ENCODE measurements at regions not wholly inside any gene's neighbourhood (a gene's known extent, or its start where the extent isn't known, plus 50 kb on each side); places are given as distances from the start of the nearest gene placed in this dataset.

DNA sequence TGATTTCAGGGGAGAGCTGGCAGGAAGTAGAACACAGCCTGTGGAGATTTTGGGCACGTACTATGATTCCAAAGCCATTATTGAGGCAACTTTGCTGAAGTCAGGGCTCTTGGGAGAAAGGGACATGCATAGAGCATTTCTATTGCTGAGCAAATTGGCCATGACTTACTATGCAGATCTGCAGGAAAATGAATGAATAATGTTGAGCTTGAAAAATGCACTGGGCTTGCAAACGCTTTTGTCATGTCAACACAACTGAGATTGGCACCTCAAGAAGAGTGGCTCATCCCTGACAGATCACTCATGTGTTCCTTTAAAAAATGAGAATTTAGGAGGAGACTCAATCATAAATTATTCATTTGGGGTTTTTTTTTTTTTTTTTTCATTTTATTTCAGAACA lies 230.5 kb downstream of the MBD2 start:
- H3K4me3 ChIP-seq: no peak overlapping the region
- H3K27ac ChIP-seq: no peak overlapping the region
- no peaks in the 10 kb centered on the region for H3K4me1 ChIP-seq
- DNase-seq: no peak
- no peaks in the 10 kb centered on the region for H3K36me3 ChIP-seq
- no peaks in the 10 kb centered on the region for H3K9me3 ChIP-seq
- no peaks in the 10 kb centered on the region for H3K27me3 ChIP-seq
- TF ChIP-seq, protein P1, sequence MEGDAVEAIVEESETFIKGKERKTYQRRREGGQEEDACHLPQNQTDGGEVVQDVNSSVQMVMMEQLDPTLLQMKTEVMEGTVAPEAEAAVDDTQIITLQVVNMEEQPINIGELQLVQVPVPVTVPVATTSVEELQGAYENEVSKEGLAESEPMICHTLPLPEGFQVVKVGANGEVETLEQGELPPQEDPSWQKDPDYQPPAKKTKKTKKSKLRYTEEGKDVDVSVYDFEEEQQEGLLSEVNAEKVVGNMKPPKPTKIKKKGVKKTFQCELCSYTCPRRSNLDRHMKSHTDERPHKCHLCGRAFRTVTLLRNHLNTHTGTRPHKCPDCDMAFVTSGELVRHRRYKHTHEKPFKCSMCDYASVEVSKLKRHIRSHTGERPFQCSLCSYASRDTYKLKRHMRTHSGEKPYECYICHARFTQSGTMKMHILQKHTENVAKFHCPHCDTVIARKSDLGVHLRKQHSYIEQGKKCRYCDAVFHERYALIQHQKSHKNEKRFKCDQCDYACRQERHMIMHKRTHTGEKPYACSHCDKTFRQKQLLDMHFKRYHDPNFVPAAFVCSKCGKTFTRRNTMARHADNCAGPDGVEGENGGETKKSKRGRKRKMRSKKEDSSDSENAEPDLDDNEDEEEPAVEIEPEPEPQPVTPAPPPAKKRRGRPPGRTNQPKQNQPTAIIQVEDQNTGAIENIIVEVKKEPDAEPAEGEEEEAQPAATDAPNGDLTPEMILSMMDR (IDR thresholded peaks at IDR 0.05): no peak
- no peak for TF ChIP-seq POLR2A (IDR thresholded peaks at IDR 0.05)

DNA sequence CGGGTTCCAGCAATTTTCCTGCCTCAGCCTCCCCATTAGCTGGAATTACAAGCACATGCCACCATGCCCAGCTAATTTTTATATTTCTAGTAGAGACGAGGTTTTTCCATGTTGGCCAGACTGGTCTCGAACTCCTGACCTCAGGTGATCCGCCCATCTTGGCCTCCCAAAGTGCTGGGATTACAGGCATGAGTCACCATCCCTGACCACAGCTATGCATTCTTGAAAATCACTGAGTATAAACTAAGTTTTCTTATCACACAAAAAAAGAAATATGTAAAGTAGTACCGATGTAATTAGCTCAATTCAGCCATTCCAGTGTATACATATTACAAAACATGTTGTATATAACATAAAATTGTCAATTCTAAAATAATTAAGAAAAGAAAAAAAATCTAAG lies 232.7 kb downstream of the MBD2 start:
- Histone ChIP-seq H3K4me1 (no peaks in the 10 kb centered on the region), H3K27me3 (no peaks in the 10 kb centered on the region), H3K9me3 (no peaks in the 10 kb centered on the region), H3K27ac (no peak overlapping the region), H3K4me3 (no peak overlapping the region), H3K36me3 (no peaks in the 10 kb centered on the region)
- no peak for TF ChIP-seq POLR2A (IDR thresholded peaks at IDR 0.05)
- TF ChIP-seq, protein P1 (IDR thresholded peaks at IDR 0.05): no peak
- no peak for DNase-seq

DNA sequence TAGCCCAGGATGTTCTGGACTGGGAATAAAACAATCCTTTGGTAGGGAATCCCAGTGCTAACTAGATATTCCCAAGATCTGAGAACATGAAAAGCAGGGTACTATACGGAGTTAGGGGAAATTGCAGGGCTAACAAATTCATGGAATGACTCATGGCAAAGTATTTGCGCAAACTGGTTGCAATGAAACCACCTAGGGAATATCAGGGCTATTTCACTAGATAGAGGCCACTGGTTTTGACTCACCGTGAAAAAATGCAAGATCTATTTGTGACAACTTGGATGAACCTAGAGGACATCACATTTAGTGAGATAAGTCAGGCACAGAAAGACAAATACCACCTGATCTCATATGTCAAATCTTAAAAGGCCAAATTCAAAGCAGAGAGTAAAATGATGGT lies 233.3 kb downstream of the MBD2 start:
- H3K4me1 ChIP-seq: no peaks in the 10 kb centered on the region
- no peak for TF ChIP-seq POLR2A (IDR thresholded peaks at IDR 0.05)
- TF ChIP-seq, protein P1 (IDR thresholded peaks at IDR 0.05): no peak
- DNase-seq: no peak
- no peak overlapping the region for H3K27ac ChIP-seq
- H3K27me3 ChIP-seq: no peaks in the 10 kb centered on the region
- H3K36me3 ChIP-seq: no peaks in the 10 kb centered on the region
- no peak overlapping the region for H3K4me3 ChIP-seq
- H3K9me3 ChIP-seq: no peaks in the 10 kb centered on the region

DNA sequence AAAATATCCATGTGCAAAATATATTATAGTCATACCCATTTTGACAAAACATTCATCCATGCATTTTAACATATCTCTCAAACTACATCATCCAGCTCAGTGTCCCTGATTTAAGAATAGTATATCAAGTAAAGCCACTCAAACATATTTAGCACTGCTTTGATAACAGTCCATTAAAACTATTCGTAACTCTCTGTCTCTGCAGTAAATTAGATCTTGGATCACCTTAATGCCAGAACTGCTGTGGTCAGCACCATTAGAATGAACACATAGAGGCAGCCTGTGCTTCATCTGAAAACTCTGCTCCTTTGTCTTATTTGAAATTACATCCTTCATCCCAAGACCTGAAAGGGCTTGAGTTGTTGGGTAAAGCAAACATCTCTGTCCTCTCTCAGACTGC lies 234.0 kb downstream of the MBD2 start:
- DNase-seq: no peak
- no peaks in the 10 kb centered on the region for H3K4me1 ChIP-seq
- TF ChIP-seq, protein P1 (IDR thresholded peaks at IDR 0.05): no peak
- TF ChIP-seq POLR2A (IDR thresholded peaks at IDR 0.05): no peak
- no peaks in the 10 kb centered on the region for H3K27me3 ChIP-seq
- H3K4me3 ChIP-seq: no peak overlapping the region
- H3K27ac ChIP-seq: no peak overlapping the region
- H3K9me3 ChIP-seq: no peaks in the 10 kb centered on the region
- no peaks in the 10 kb centered on the region for H3K36me3 ChIP-seq

DNA sequence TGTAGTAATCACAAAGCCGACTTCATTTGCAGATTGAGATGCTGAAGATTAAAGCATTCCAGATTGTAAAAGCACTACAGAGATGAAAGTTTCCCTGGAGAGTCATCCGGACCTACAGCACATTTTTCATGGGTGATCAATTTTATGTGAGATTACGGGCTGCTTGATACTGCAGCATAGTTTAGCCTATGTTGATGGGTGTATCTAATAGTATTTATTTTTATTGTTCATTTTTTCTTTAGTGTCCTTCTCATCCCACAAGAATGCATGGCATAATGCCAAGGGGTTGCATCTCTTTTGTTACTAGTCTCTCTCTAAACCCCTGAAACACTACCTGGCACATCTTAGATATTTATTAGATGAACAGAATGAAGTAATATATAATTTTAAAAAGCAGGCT lies 240.4 kb downstream of the MBD2 start:
- Histone ChIP-seq H3K4me1 (no peaks in the 10 kb centered on the region), H3K27ac (no peak overlapping the region), H3K4me3 (no peak overlapping the region), H3K27me3 (no peaks in the 10 kb centered on the region), H3K9me3 (no peaks in the 10 kb centered on the region), H3K36me3 (no peaks in the 10 kb centered on the region)
- TF ChIP-seq, protein P1 (IDR thresholded peaks at IDR 0.05): no peak
- no peak for TF ChIP-seq POLR2A (IDR thresholded peaks at IDR 0.05)
- no peak for DNase-seq

DNA sequence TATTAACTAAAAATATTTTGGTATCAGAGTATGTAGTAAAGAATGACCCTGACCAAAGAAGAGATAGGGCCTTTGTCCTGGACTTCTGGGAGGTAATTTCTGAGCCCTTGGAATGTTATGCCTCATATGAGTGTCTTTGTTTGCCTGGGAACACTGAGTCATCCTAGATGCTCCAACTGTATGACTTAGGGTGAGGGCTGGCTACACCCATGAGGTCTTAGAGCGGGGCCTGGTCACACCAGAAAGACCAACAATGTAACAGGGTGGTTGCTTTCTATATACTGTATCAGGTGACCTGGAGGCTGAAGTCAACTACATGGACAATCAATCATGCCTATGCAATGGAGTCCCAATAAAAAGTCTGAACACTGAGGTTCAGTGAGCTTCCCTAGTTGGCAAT lies 253.1 kb downstream of the MBD2 start:
- TF ChIP-seq POLR2A (IDR thresholded peaks at IDR 0.05): no peak
- TF ChIP-seq, protein P1 (IDR thresholded peaks at IDR 0.05): no peak
- H3K4me1 ChIP-seq: no peaks in the 10 kb centered on the region
- no peak for DNase-seq
- no peaks in the 10 kb centered on the region for H3K27me3 ChIP-seq
- H3K36me3 ChIP-seq: no peaks in the 10 kb centered on the region
- no peak overlapping the region for H3K4me3 ChIP-seq
- H3K9me3 ChIP-seq: no peaks in the 10 kb centered on the region
- H3K27ac ChIP-seq: no peak overlapping the region
